Lower leg skin (tissue), 3 donors: ENCODE measurements at regions not wholly inside any gene's neighbourhood (a gene's known extent, or its start where the extent isn't known, plus 50 kb on each side); places are given as distances from the start of the nearest gene placed in this dataset.

Experiments
- POLR2A ChIP-seq, 2 donors: fragments of 450-650 bp; IDR thresholded peaks; one replicate each; pipeline ENCODE4 v1.6.1; 2016 to 2017; ENCODE audit warnings: antibody characterized with exemption in 2 of 2, mild to moderate bottlenecking in 1 of 2, moderate library complexity in 1 of 2
- TF ChIP-seq, protein P1 (sequence below), 3 donors: fragments of 450-650 bp; IDR thresholded peaks; one replicate each; pipeline ENCODE4 v1.5.1; 2016; ENCODE audit warnings: antibody characterized with exemption in 3 of 3, mild to moderate bottlenecking in 3 of 3, moderate library complexity in 2 of 3

DNA sequence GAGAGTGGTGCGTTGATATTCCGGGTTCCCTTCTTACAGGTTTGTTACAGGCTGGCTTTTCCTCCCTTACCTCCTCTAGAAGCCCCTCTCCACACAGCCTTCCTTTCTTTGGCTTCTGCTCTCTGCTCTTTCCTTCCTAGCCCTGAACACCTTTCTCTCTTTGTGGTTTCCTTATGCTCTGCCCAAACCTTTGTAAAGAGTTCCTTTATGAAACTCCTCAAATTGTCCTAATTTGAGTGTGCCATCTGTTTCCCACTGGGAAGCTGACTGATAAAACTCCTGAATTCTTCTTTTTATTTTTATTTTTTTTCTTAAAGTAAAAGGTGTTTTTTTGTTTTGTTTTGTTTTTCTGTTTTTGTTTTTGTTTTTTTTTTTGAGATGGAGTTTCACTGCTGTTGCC lies 60.1 kb upstream of the OTX2 start:
- TF ChIP-seq, protein P1, sequence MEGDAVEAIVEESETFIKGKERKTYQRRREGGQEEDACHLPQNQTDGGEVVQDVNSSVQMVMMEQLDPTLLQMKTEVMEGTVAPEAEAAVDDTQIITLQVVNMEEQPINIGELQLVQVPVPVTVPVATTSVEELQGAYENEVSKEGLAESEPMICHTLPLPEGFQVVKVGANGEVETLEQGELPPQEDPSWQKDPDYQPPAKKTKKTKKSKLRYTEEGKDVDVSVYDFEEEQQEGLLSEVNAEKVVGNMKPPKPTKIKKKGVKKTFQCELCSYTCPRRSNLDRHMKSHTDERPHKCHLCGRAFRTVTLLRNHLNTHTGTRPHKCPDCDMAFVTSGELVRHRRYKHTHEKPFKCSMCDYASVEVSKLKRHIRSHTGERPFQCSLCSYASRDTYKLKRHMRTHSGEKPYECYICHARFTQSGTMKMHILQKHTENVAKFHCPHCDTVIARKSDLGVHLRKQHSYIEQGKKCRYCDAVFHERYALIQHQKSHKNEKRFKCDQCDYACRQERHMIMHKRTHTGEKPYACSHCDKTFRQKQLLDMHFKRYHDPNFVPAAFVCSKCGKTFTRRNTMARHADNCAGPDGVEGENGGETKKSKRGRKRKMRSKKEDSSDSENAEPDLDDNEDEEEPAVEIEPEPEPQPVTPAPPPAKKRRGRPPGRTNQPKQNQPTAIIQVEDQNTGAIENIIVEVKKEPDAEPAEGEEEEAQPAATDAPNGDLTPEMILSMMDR (IDR thresholded peaks at IDR 0.05) = no peak
- TF ChIP-seq POLR2A (IDR thresholded peaks at IDR 0.05) = no peak
